ENCODE measurements at regions not wholly inside any gene's neighbourhood (a gene's known extent, or its start where the extent isn't known, plus 50 kb on each side); places are given as distances from the start of the nearest gene placed in this dataset.

DNA sequence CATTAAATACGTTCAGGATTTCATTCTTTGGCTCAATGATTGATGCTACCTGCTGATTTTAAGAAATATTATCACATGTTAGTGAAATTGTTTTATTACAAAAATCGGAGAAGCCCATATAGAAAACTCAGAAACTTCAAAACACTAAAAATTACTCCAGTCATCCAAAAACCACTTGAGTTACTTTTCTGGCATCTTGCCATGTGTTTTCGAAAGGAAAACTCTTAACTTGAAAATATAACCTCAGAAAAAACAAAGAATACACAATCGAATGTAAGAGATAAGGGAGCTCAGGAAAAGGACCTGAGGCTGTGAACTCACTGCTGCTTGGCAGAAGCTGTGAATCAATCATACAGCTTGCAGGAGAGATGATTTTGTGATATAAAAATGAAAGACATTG, 151.3 kb upstream of the SLITRK3 start:
- TF ChIP-seq POLR2A (IDR thresholded peaks at IDR 0.05; ENCODE audit: low read length), result no peak
- no peak for TF ChIP-seq GATA1 (IDR thresholded peaks at IDR 0.05; ENCODE audit: low read depth, low read length)
- DNase-seq, result no peak

DNA sequence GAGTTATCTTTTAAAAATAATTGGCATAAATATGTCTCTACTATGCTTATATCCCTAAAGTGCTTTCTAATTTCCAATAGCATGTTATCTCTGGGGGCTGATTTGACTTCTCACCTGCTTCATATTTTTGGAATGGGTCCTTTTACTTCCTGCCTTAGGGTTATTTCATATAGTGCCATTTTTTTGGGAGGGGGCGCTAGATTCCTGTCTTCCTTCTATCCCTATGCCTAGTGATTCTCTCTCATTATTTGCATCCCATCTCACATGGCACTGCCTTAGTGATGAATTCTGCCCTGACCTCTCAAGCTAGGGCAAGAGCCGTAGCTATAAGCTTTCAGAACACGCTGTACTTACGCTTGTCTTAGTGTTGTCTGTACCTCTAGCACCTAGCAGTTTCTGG, 150.3 kb upstream of the SLITRK3 start:
- TF ChIP-seq GATA1 (IDR thresholded peaks at IDR 0.05; ENCODE audit: low read depth, low read length) (no peak), POLR2A (IDR thresholded peaks at IDR 0.05; ENCODE audit: low read length) (no peak)
- DNase-seq, result no peak

DNA sequence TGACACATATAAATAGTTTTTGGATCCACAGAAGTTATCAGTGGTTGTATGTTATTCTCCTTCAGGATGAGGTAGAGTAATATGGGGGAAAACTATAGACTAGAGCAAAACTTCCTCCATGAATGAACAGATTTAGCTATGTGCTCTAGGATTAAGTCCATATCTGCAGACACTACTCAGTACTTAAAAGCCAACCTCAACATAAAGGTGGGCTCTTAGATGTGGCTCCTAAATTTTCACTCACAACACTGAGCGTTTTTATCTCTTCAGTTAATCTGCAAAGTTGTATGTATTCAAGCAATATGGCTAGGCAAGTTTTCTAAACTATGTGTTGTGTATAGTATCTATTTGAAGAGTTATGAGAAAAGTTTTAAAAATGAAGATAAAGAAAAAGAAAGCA, 147.0 kb upstream of the SLITRK3 start:
- DNase-seq, result no peak
- TF ChIP-seq GATA1 (IDR thresholded peaks at IDR 0.05; ENCODE audit: low read depth, low read length) (no peak), POLR2A (IDR thresholded peaks at IDR 0.05; ENCODE audit: low read length) (no peak)

DNA sequence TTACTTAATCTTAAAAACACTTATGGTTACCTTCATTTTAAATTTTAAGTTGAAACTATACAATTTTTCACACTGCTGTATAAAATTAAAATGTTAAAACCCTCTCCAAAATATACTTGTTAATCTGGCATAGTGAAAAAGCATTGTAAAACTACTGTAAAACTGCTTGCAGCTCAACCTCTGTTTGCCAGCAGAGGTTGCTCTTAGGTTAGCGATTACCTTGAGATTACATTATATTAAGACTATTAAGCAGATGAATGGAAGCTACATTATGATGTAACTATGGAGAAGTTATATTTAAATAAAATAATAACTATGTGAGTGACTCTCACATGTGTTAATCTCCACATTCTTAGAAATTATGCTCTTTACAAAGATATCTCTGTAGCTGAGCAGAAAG, 143.6 kb upstream of the SLITRK3 start:
- TF ChIP-seq GATA1 (IDR thresholded peaks at IDR 0.05; ENCODE audit: low read depth, low read length) (no peak), POLR2A (IDR thresholded peaks at IDR 0.05; ENCODE audit: low read length) (no peak)
- DNase-seq, result no peak

DNA sequence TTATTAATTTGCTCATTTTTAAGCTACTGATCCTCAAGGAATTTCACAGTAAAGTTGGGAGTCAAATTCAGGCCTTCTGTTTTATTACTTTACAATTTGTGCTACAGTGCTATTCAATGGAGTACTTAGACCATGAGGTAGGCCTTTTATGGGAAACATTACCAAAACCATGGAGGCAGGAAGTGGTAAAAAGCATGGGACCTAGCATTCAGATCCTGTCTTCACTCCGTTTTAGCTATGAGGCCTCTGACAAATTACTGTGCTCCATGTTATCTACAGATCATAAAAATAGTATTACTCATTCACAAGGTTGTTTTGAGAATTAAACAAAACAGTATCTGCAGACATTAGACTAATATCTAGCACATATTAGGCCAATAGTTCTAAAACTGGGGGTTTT, 140.6 kb upstream of the SLITRK3 start:
- no peak for DNase-seq
- TF ChIP-seq GATA1 (IDR thresholded peaks at IDR 0.05; ENCODE audit: low read depth, low read length) (no peak), POLR2A (IDR thresholded peaks at IDR 0.05; ENCODE audit: low read length) (no peak)

All from erythroblast (primary cell).